T47D (cell line): ENCODE measurements at regions not wholly inside any gene's neighbourhood (a gene's known extent, or its start where the extent isn't known, plus 50 kb on each side); places are given as distances from the start of the nearest gene placed in this dataset.
A peak's percentile ranks its signal among the peaks of the same experiment; 100 is the strongest.
"Not testable (repeated sequence)": the region's sequence is repeated elsewhere in the genome, so short reads cannot be mapped to it uniquely, and the experiment has no call there.

Experiments
- DNase-seq, 2 experiments: peaks; one replicate each; pipeline versions ENCODE4 v3.0.0 to v3.0.0-alpha.2; 2011 to 2012; ENCODE audit warnings: low read depth in 1 of 2, low spot score in 1 of 2
- JUND ChIP-seq: IDR thresholded peaks from 2 replicates; pipeline ENCODE4 v1.6.1; 2012; ENCODE audit warnings: low read depth
- in situ Hi-C: cut with HindIII; loops from 2 replicates; pipeline ENCODE4 v1.10.0; 2016; ENCODE audit warnings: low sequenced_read_pairs, low pct_unique_long_range_greater_than_20kb

DNA sequence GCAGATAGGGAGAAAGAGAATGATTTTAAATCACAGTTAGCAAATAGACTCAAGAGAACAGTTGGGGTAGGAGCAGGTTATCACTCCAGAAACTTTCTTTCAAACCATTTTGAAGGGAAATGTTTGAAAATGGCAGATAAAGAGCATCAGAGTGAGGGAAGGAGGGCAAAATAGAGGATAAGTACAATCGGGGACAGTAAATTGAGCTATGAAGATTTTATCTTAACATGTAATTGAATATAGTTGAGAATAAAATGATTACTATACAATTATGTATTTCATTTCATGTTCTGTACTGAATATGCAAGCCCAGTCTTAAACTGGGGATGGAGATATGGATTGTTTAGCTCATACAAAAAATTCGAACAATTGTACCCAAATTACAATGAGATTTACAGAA lies 54.0 kb downstream of the MAP10 start:
- TF ChIP-seq JUND, result no peak
- no peak for DNase-seq
- in situ Hi-C loops, result no loop called here

DNA sequence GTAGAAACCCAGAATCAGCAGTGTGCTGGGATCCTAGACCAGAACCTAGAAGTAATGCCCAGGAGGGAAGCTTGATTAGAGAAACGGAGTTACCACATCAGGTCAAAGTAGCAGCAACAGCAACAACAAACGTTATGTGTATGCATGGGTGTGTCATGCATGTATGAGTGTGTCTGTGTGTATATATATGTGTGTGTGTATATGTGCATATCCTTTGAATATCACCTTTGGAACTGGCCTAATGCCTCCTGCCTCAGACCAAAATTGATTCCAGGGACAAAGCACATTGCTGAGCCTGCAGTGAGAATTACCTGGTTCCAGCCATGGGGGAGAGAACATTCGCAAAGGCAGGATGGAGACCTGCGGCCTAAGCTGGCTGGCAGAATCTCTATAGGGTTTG lies 55.9 kb downstream of the MAP10 start:
- DNase-seq, result no peak
- no peak for TF ChIP-seq JUND
- in situ Hi-C loops, result no loop called here

DNA sequence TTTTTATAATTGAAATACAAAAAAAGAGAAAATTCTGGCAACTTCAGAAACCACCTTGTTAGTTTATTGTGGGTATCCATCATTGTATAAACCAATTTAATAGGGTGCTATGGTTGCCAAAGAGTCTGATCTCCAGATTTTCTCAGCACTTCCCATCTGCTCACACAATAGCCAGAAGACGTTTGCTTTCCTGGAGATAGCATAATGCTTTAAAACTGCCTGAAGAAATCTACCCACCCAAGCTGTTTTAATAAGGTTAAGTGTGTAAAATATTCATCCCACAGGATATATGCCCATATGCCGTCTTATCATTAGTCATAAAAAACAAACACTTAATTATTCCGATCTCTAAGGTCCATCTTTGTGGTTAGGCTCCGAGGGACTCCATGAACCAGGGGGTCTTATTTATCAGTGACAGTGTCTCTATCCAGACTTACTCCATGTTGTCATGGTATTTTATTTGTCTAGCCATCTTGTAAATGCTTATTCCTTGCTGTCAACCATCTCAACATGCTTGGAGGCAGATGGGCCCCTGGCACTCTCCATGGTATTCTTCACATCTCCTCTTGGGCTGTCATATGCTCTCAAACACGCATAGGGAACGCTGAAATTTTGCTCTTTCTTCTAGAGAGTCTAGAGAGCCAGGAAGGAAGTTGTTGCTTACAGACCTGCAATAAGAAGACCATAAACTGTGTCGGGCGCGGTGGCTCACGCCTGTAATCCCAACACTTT lies 58.5 kb downstream of the MAP10 start:
- no peak for TF ChIP-seq JUND
- in situ Hi-C loops, result no loop called here
- DNase-seq, result no peak

DNA sequence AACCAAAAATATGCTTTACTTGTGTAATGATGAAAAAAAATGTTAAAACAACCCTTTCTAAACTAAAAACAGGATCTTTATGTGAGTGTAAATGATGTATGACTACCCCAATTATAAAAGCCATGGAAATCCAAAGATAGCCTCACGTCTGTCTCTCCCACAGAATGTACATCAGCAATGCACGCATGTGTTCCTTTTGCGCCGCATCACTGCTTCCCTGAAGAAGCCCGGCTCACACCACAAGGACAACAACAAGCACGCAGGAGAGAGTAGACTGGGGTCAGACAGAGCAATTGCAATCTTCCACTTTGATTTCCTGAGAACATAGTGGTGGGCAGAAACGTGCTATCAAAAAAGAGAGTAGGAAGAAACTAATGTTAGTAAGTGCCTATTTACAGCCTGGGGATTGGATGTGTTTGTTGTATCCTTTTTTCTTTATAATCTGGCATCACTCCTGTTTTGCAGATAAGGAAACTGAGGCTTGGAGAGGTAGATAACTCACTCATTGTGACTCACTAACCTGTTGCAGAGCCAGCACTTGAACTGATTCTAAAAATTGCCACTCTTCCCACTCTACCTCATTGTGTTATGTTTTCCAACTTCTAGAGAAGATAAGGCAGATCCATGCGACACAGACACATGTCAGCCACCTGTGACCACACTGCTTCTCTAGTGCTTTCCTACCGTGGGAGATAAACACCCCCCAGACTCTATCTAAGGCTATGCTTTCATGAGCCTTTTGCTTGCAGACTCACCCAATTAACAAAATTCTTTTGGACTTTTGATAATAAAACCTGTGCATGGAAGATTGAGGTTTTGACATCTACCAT lies 60.1 kb downstream of the MAP10 start:
- in situ Hi-C loops, result no loop called here
- DNase-seq, result no peak
- no peak for TF ChIP-seq JUND

GRCh38 chr1:232868793-232869491 lies 63.7 kb downstream of the MAP10 start:
- DNase-seq, result peak; percentile 30 to 95
- in situ Hi-C loops, result no loop called here
- TF ChIP-seq JUND, result peak; percentile 89; the same call in 1 of the 2 replicates

- DNase-seq, in situ Hi-C loops: not testable (repeated sequence)
Observed at GRCh38 chr1:232871291-232871969, 66.2 kb downstream of the MAP10 start.

DNA sequence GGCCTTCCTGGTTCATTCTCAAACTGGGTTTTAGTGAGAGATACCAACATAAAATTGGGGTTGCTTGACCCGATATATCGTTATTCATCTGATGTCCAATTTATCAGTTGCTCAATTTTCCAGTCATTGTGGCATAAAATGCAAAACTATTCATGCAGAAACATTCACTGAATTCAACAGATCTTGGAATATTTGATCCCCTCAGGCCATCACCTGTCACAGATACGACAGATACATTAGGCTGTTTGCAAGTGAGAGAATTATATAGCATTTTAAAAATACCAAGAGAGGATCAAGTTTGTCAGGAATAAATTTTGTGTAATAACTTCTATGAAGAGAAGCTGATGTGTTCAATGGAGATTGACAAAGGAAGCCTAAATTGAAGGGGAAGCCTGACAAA lies 67.1 kb downstream of the MAP10 start:
- in situ Hi-C loops, result no loop called here
- no peak for TF ChIP-seq JUND
- no peak for DNase-seq

GRCh38 chr1:232872738-232873137 lies 67.5 kb downstream of the MAP10 start:
- no peak for DNase-seq
- in situ Hi-C loops, result no loop called here
- no peak for TF ChIP-seq JUND

- TF ChIP-seq JUND, result no peak
- DNase-seq, result no peak
- in situ Hi-C loops, result no loop called here
Observed at GRCh38 chr1:232873412-232873811, 68.2 kb downstream of the MAP10 start.

GRCh38 chr1:232873931-232874330 lies 68.7 kb downstream of the MAP10 start:
- in situ Hi-C loops, result no loop called here
- no peak for DNase-seq
- no peak for TF ChIP-seq JUND

DNA sequence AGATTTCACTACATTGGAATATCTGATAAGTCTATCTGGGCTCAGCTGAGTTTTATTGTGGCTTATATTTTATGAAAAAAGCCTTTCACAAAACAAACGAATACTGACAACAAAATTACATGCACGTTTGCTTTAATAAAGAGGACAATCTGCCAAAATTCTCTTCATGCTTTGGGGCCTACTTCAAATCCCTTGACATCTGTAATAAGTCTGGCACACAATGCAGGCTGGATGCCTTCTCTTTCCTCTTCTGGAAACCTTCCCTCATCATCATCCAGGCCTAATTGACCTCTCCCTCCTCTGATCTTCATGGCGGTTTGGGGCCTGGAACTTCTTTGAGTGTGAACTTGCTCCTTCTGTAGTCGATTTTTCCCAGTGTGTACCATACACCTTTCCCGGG lies 70.3 kb downstream of the MAP10 start:
- in situ Hi-C loops, result no loop called here
- DNase-seq, result no peak
- TF ChIP-seq JUND, result no peak

DNA sequence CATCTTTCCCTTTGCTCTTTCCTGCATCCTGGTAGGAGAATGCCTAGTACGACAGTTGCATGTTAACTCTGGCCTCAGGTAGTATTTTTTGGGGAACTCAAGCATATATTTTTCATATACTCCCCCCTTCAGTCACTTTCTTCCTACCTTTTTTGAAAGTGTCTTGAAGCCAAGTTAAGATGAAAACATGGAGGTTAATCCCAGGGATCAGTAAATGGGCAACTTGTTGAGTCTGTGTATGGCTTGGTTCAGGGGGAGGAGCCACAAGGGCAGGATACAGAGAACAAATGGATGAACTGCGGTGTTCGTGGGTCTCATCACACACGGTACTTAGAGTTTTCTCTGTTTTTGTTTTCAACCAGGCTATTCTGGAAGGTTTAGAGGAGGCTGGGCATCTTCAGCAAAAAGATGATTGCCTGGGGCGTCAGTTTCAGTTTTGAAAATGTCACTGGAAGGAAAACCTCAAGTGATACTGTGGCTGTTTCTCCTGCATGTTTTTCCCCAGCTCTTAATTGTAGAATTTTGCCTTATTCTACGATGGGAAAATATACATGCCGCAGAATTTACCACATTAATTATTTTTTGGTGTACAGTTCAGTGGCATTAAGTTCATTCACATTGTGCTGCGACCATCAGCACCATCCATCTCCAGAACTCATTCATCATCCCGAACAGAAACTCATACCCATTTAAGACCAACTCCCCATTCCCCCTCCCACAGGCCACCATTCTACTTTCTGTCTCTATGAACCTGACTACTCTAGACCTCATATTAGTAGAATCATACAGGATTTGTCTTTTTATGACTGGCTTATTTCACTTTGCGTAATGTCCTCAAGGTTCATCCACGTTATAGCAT lies 71.5 kb downstream of the MAP10 start:
- no peak for TF ChIP-seq JUND
- no peak for DNase-seq
- in situ Hi-C loops, result no loop called here
